Testis (tissue), 2 donors: ENCODE measurements at regions not wholly inside any gene's neighbourhood (a gene's known extent, or its start where the extent isn't known, plus 50 kb on each side); places are given as distances from the start of the nearest gene placed in this dataset.
A peak's percentile ranks its signal among the peaks of the same experiment; 100 is the strongest.

Experiments used
- DNase-seq: peaks from one replicate; pipeline ENCODE4 v3.0.0-alpha.2; 2019
- H3K27ac ChIP-seq, 2 donors: fragments of 200-600 bp; sonication (generic); one replicate each; pipeline ENCODE4 v1.5.1; 2019
- H3K27me3 ChIP-seq: fragments of 200-600 bp; sonication (generic); one replicate; pipeline ENCODE4 v1.5.1; 2019
- H3K36me3 ChIP-seq: fragments of 200-600 bp; sonication (generic); one replicate; pipeline ENCODE4 v1.5.1; 2017; ENCODE audit warnings: low read depth; ENCODE audit errors: missing control alignments
- H3K4me1 ChIP-seq: fragments of 200-600 bp; sonication (generic); one replicate; pipeline ENCODE4 v1.5.1; 2019
- H3K4me3 ChIP-seq, 2 donors: fragments of 200-600 bp; sonication (generic); one replicate each; pipeline ENCODE4 v1.5.1; 2017 to 2019
- H3K9me3 ChIP-seq: fragments of 200-600 bp; sonication (generic); one replicate; pipeline ENCODE4 v1.5.1; 2017
- POLR2A ChIP-seq: fragments of 450-650 bp; IDR thresholded peaks from one replicate; pipeline ENCODE4 v1.6.1; 2017; ENCODE audit warnings: antibody characterized with exemption, mild to moderate bottlenecking, moderate library complexity
- WGBS, 2 donors: methylation state at CpG; one replicate each; pipeline ENCODE4 v1.1.5; 2018; 5-methylcytosine and 5-hydroxymethylcytosine counted together
- intact Hi-C: fragments of 100-400 bp; cut with DNase I; formaldehyde crosslinking; loops from one replicate; pipeline ENCODE4 v1.15.1; 2023; ENCODE audit warnings: low total_unique reads
- TF ChIP-seq, protein P1 (sequence below), 3 experiments: fragments of 450-650 bp in 2 of 3; fragments of 200-600 bp in 1 of 3; sonication (generic) in 1 of 3; IDR thresholded peaks; one replicate each; pipeline ENCODE4 v1.5.1; 2016 to 2019; ENCODE audit warnings: antibody characterized with exemption in 3 of 3, mild to moderate bottlenecking in 2 of 3, moderate library complexity in 1 of 3

DNA sequence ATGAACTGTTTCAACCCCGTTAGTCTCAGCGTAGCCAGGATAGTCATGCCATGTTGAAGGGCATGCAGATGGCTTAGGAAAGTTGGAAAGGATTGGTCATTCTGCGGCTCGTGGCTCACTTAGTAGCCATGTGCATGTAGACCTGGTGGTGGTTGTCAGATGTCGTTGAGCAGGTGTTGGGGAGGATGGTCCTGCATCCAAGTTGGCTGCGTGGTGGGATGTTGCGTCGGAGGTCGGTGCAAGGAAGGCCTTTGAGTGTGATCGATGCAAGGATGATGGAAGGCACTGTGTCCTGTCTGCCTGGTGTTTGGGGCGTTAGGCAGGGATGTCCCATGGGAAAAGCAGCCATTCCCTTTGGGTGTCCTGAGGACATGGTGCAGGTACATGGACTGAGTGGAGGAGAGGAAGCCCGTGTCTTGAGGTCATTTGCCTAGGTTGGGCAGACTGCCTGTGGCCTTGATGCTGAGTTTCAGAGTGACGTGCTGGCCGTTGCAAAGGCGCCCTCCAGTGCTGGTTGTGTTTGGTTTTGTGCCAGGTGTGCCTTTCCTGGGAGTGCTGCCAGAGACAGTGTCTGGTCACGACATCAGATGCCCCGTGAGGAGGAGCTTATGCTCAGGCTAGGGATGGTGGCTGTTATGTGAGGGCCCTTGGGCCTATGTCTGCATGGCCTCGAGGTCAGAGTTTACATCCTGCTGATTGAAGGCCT is 103.4 kb downstream of the SNRPN start:
- peak; percentile 21 for DNase-seq

DNA sequence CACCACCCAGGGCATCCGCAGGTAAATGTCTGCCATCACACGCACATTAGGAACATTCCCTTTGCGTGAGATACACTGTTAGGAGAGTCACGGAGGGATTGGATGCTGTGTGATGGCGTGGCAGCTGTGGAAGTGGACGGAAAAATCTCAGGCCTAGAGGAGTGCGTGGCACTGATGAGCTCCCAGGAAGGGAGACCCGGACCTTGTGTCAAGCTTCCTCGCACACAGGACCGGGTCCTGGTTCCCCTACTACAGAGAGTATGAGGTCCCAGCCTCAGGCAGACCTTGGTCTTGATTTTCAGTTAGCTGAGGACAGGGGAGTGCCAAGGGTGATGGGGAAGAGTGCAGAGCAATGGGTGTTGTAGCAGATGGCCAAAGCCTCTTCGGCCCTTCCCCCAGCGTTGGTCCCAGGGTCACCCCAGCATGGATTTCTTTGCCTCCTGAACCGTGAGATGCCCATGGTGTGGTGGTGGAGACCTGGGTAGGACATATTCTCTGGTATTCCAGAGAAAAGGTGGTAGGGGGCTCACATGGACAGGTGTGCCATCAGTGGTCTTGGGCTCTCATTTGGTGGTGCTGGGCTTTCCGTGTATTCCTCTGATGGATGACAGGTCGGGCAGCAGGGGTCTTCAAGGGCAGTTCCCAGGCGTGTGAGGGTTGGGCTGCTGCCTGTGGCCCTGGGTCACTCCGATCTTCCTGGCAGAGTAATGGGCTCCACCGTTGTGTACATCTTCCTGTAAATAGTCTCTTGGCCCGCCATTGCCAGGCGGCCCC is 105.1 kb downstream of the SNRPN start:
- H3K9me3 ChIP-seq = no peaks in the 10 kb centered on the region
- H3K27me3 ChIP-seq = no peaks in the 10 kb centered on the region
- H3K36me3 ChIP-seq = no peaks in the 10 kb centered on the region
- H3K27ac ChIP-seq = no peak overlapping the region
- WGBS, 2 donors = 90 to 95% methylated on average over 18 to 20 of the region's 20 CpGs
- no peaks in the 10 kb centered on the region for H3K4me1 ChIP-seq
- peak; percentile 9 for DNase-seq
- H3K4me3 ChIP-seq = no peak overlapping the region
- intact Hi-C loops = no loop called here
- TF ChIP-seq, protein P1, sequence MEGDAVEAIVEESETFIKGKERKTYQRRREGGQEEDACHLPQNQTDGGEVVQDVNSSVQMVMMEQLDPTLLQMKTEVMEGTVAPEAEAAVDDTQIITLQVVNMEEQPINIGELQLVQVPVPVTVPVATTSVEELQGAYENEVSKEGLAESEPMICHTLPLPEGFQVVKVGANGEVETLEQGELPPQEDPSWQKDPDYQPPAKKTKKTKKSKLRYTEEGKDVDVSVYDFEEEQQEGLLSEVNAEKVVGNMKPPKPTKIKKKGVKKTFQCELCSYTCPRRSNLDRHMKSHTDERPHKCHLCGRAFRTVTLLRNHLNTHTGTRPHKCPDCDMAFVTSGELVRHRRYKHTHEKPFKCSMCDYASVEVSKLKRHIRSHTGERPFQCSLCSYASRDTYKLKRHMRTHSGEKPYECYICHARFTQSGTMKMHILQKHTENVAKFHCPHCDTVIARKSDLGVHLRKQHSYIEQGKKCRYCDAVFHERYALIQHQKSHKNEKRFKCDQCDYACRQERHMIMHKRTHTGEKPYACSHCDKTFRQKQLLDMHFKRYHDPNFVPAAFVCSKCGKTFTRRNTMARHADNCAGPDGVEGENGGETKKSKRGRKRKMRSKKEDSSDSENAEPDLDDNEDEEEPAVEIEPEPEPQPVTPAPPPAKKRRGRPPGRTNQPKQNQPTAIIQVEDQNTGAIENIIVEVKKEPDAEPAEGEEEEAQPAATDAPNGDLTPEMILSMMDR (IDR thresholded peaks at IDR 0.05) = no peak
- TF ChIP-seq POLR2A = no peak

More for the DNA sequence above, 103.4 kb downstream of the SNRPN start:
- TF ChIP-seq, protein P1 (IDR thresholded peaks at IDR 0.05) = no peak
- no peak for TF ChIP-seq POLR2A
- H3K4me1 ChIP-seq = no peaks in the 10 kb centered on the region
- WGBS, 2 donors = 82 to 99% methylated on average over 12 to 18 of the region's 18 CpGs
- no peaks in the 10 kb centered on the region for H3K36me3 ChIP-seq
- no peaks in the 10 kb centered on the region for H3K27me3 ChIP-seq
- H3K9me3 ChIP-seq = no peaks in the 10 kb centered on the region
- no peak overlapping the region for H3K4me3 ChIP-seq
- intact Hi-C loops = no loop called here
- no peak overlapping the region for H3K27ac ChIP-seq

DNA sequence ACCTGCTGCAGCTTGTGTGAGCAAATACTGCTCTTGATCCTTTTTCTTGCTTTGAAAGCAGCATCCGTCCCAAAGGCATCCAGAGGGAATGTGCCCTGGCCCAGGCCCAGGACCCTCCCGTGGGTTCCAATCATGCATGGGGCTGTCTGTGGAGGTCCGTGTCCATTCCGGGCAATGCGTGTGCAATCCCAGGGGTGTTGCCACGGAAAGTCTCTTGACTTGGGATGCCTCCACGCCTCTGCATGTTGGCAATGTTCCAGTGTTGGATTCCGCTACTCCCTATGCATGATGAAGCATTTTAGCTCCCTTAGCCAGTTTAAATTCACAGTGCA is 105.7 kb downstream of the SNRPN start:
- Histone ChIP-seq H3K4me1 (no peaks in the 10 kb centered on the region), H3K4me3 (no peak overlapping the region), H3K27ac (no peak overlapping the region), H3K27me3 (no peaks in the 10 kb centered on the region), H3K9me3 (no peaks in the 10 kb centered on the region), H3K36me3 (no peaks in the 10 kb centered on the region)
- TF ChIP-seq, protein P1 (IDR thresholded peaks at IDR 0.05) = no peak
- TF ChIP-seq POLR2A = no peak
- WGBS, 2 donors = 77 to 90% methylated on average over 3 to 8 of the region's 8 CpGs
- intact Hi-C loops = no loop called here
- DNase-seq = peak; percentile 3

DNA sequence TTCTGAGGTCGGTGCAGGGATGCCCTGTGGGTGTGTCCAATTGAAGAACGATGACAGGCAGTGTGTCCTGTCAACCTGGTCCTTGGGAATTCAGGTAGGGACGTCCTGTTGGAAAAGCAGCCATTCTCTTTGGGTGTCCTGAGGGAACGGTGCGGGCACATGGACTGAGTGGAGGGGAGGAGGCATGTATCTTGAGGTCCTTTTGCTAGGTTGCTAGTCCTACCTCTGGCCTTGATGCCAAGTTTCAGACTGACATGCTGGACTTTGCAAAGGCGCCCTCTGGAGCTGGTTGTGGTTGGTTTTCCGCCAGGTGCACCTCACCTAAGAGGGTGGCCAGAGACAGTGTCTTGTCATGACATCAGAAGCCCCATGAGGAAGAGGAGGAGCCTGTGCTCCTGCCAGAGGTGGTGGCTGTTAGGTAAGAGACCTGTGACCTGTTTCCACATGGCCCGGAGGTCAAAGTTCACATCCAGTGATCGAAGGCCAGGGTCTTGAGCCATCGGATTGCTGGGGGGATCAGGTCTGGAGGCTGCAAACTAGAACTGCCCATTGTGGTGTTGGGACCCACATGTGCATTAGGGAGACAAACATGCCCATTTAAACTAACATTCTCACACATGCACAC is 106.3 kb downstream of the SNRPN start:
- DNase-seq = no peak
- H3K9me3 ChIP-seq = no peaks in the 10 kb centered on the region
- 86 to 88% methylated on average over 7 to 10 of the region's 10 CpGs for WGBS, 2 donors
- no peak for TF ChIP-seq POLR2A
- TF ChIP-seq, protein P1 (IDR thresholded peaks at IDR 0.05) = no peak
- no peaks in the 10 kb centered on the region for H3K36me3 ChIP-seq
- no peak overlapping the region for H3K27ac ChIP-seq
- no peaks in the 10 kb centered on the region for H3K27me3 ChIP-seq
- no peaks in the 10 kb centered on the region for H3K4me1 ChIP-seq
- H3K4me3 ChIP-seq = no peak overlapping the region
- intact Hi-C loops = no loop called here
